ENCODE measurements at regions not wholly inside any gene's neighbourhood (a gene's known extent, or its start where the extent isn't known, plus 50 kb on each side); places are given as distances from the start of the nearest gene placed in this dataset.

DNA sequence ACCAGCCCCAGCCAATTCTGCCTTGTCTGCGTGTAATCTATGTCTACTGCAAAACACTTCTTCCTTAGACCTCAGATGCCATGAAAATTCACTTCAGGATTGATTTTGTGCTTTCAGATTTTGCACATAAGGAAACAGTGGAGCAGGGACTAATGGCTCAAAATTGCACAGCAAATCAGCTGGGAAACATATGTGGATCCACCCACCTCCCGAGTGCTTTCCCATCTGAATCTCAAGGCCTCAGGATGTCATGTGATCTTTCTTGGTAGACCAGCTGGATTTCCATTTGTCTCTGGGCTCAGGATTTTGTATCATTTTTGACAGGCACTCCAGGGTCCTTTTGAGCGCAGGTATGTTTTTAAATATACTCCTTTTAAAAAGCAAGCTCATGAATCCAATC is 158.6 kb downstream of the MIS18A start:
- TF ChIP-seq, protein P1, sequence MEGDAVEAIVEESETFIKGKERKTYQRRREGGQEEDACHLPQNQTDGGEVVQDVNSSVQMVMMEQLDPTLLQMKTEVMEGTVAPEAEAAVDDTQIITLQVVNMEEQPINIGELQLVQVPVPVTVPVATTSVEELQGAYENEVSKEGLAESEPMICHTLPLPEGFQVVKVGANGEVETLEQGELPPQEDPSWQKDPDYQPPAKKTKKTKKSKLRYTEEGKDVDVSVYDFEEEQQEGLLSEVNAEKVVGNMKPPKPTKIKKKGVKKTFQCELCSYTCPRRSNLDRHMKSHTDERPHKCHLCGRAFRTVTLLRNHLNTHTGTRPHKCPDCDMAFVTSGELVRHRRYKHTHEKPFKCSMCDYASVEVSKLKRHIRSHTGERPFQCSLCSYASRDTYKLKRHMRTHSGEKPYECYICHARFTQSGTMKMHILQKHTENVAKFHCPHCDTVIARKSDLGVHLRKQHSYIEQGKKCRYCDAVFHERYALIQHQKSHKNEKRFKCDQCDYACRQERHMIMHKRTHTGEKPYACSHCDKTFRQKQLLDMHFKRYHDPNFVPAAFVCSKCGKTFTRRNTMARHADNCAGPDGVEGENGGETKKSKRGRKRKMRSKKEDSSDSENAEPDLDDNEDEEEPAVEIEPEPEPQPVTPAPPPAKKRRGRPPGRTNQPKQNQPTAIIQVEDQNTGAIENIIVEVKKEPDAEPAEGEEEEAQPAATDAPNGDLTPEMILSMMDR (IDR thresholded peaks at IDR 0.05) = no peak
- no peak for TF ChIP-seq SIN3A (IDR thresholded peaks at IDR 0.05; ENCODE audit: borderline replicate concordance, insufficient read depth, low read depth, low read length)

Data from Panc1 (cell line).